Neural cell (in vitro differentiated cells): ENCODE measurements at regions not wholly inside any gene's neighbourhood (a gene's known extent, or its start where the extent isn't known, plus 50 kb on each side); places are given as distances from the start of the nearest gene placed in this dataset.

ENCODE experiments used
- H2AFZ ChIP-seq: fragments of 200-600, 300-800 bp; sonication (generic), shearing (Covaris generic); 2 replicates; pipeline ENCODE4 v1.6.0; 2014; ENCODE audit warnings: low read depth, mild to moderate bottlenecking, antibody characterized with exemption, low read length, moderate library complexity
- H3F3A ChIP-seq: fragments of 200-600 bp; shearing (Covaris generic); 2 replicates; pipeline ENCODE4 v1.6.1; 2016; ENCODE audit warnings: mild to moderate bottlenecking, moderate library complexity, mixed read lengths, antibody characterized with exemption, low read length; ENCODE audit not compliant: insufficient read depth, poor library complexity, severe bottlenecking
- H3K27ac ChIP-seq: fragments of 200-600, 300-800 bp; sonication (generic), shearing (Covaris generic); 2 replicates; pipeline ENCODE4 v1.5.1; 2014; ENCODE audit warnings: mild to moderate bottlenecking, low read length, moderate library complexity
- H3K27me3 ChIP-seq: fragments of 300-800, 200-600 bp; sonication (generic), shearing (Covaris generic); 2 replicates; pipeline ENCODE4 v1.6.0; 2014; ENCODE audit warnings: mild to moderate bottlenecking, low read depth, low read length, moderate library complexity; ENCODE audit not compliant: insufficient read depth
- H3K36me3 ChIP-seq: fragments of 300-800, 200-600 bp; sonication (generic), shearing (Covaris generic); 2 replicates; pipeline ENCODE4 v1.5.1; 2014; ENCODE audit warnings: mild to moderate bottlenecking, antibody characterized with exemption, low read length, moderate library complexity; ENCODE audit not compliant: insufficient read depth
- H3K4me2 ChIP-seq: fragments of 300-800, 200-600 bp; sonication (generic), shearing (Covaris generic); 2 replicates; pipeline ENCODE4 v1.6.0; 2014; ENCODE audit warnings: mild to moderate bottlenecking, low read length
- H3K4me3 ChIP-seq: fragments of 300-800, 200-600 bp; sonication (generic), shearing (Covaris generic); 2 replicates; pipeline ENCODE4 v1.5.1; 2014; ENCODE audit warnings: mild to moderate bottlenecking, low read length, moderate library complexity
- H3K79me2 ChIP-seq: fragments of 200-600 bp; shearing (Covaris generic); replicated peaks from 2 replicates; pipeline ENCODE4 v1.6.0; 2014; ENCODE audit warnings: mild to moderate bottlenecking, low read length, moderate library complexity; ENCODE audit not compliant: insufficient read depth
- H3K9ac ChIP-seq: fragments of 300-800, 200-600 bp; sonication (generic), shearing (Covaris generic); 2 replicates; pipeline ENCODE4 v1.6.1; 2016; ENCODE audit warnings: mild to moderate bottlenecking, low read length, mixed read lengths
- H3K9me2 ChIP-seq: fragments of 200-600 bp; shearing (Covaris generic); 2 replicates; pipeline ENCODE4 v1.6.1; 2016; ENCODE audit warnings: mild to moderate bottlenecking, low read length, mixed read lengths; ENCODE audit not compliant: insufficient read depth
- H3K9me3 ChIP-seq: fragments of 200-600, 300-800 bp; sonication (generic), shearing (Covaris generic); 2 replicates; pipeline ENCODE4 v1.6.1; 2016; ENCODE audit warnings: mild to moderate bottlenecking, mixed run types, low read length, moderate library complexity, mixed read lengths
- H4K20me1 ChIP-seq: fragments of 200-600 bp; shearing (Covaris generic); 2 replicates; pipeline ENCODE4 v1.6.1; 2016; ENCODE audit warnings: mild to moderate bottlenecking, mixed run types; ENCODE audit not compliant: insufficient read depth
- CTCF ChIP-seq: fragments of 450-650 bp; IDR thresholded peaks from 2 replicates; pipeline ENCODE4 v1.5.1; 2014; ENCODE audit warnings: antibody characterized with exemption, mild to moderate bottlenecking, moderate library complexity; ENCODE audit not compliant: poor library complexity, severe bottlenecking
- EP300 ChIP-seq: fragments of 450-650 bp; conservative IDR thresholded peaks from 2 replicates; pipeline ENCODE4 v1.6.1; 2014; ENCODE audit warnings: antibody characterized with exemption, mild to moderate bottlenecking, moderate library complexity; ENCODE audit not compliant: poor library complexity, severe bottlenecking
- EZH2 ChIP-seq: fragments of 200-600, 300-800 bp; shearing (Covaris generic), sonication (generic); IDR thresholded peaks from 2 replicates; pipeline ENCODE4 v1.6.1; 2014; ENCODE audit warnings: antibody characterized with exemption, low read length, borderline replicate concordance, mild to moderate bottlenecking; ENCODE audit not compliant: insufficient read depth, poor library complexity, severe bottlenecking
- MXI1 ChIP-seq: fragments of 450-650 bp; conservative IDR thresholded peaks from 2 replicates; pipeline ENCODE4 v1.6.1; 2014; ENCODE audit warnings: antibody characterized with exemption, mild to moderate bottlenecking; ENCODE audit not compliant: poor library complexity, severe bottlenecking
- POLR2AphosphoS5 ChIP-seq: IDR thresholded peaks from 2 replicates; pipeline ENCODE4 v1.6.1; 2012
- RAD21 ChIP-seq: fragments of 450-650 bp; conservative IDR thresholded peaks from 2 replicates; pipeline ENCODE4 v1.6.1; 2014; ENCODE audit warnings: antibody characterized with exemption, mild to moderate bottlenecking, moderate library complexity
- SMC3 ChIP-seq: fragments of 450-650 bp; conservative IDR thresholded peaks from 2 replicates; pipeline ENCODE4 v1.6.1; 2014; ENCODE audit warnings: antibody characterized with exemption, mild to moderate bottlenecking, moderate library complexity; ENCODE audit not compliant: poor library complexity
- TAF1 ChIP-seq: IDR thresholded peaks from 2 replicates; pipeline ENCODE4 v1.6.1; 2012; ENCODE audit warnings: low read depth
- TF ChIP-seq, protein P1 (sequence below): IDR thresholded peaks from 2 replicates; pipeline ENCODE4 v1.6.1; 2012; ENCODE audit warnings: borderline replicate concordance

GRCh38 chr5:61667525-61668218 is 335.6 kb downstream of the ZSWIM6 start:
- Histone ChIP-seq H3K4me3 (no peak overlapping the region), H3F3A (no peaks in the 10 kb centered on the region), H3K4me2 (no peak overlapping the region), H2AFZ (no peak overlapping the region), H3K9me2 (no peaks in the 10 kb centered on the region), H3K27me3 (peaks cover 4% of the 10 kb centered on the region), H3K36me3 (no peaks in the 10 kb centered on the region), H3K9ac (no peak overlapping the region), H4K20me1 (no peaks in the 10 kb centered on the region), H3K79me2 (no peaks in the 10 kb centered on the region), H3K27ac (no peak overlapping the region), H3K9me3 (no peaks in the 10 kb centered on the region)
- TF ChIP-seq EP300 (no peak), TAF1 (no peak), EZH2 (no peak), RAD21 (no peak), CTCF (no peak), MXI1 (no peak), POLR2AphosphoS5 (no peak), SMC3 (no peak)
- TF ChIP-seq, protein P1, sequence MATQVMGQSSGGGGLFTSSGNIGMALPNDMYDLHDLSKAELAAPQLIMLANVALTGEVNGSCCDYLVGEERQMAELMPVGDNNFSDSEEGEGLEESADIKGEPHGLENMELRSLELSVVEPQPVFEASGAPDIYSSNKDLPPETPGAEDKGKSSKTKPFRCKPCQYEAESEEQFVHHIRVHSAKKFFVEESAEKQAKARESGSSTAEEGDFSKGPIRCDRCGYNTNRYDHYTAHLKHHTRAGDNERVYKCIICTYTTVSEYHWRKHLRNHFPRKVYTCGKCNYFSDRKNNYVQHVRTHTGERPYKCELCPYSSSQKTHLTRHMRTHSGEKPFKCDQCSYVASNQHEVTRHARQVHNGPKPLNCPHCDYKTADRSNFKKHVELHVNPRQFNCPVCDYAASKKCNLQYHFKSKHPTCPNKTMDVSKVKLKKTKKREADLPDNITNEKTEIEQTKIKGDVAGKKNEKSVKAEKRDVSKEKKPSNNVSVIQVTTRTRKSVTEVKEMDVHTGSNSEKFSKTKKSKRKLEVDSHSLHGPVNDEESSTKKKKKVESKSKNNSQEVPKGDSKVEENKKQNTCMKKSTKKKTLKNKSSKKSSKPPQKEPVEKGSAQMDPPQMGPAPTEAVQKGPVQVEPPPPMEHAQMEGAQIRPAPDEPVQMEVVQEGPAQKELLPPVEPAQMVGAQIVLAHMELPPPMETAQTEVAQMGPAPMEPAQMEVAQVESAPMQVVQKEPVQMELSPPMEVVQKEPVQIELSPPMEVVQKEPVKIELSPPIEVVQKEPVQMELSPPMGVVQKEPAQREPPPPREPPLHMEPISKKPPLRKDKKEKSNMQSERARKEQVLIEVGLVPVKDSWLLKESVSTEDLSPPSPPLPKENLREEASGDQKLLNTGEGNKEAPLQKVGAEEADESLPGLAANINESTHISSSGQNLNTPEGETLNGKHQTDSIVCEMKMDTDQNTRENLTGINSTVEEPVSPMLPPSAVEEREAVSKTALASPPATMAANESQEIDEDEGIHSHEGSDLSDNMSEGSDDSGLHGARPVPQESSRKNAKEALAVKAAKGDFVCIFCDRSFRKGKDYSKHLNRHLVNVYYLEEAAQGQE, result no peak

- H3K79me2 ChIP-seq, result no peaks in the 10 kb centered on the region
- no peak for TF ChIP-seq RAD21
- no peak for TF ChIP-seq EZH2
- no peak for TF ChIP-seq TAF1
- TF ChIP-seq EP300, result no peak
- no peaks in the 10 kb centered on the region for H4K20me1 ChIP-seq
- H3K4me2 ChIP-seq, result no peak overlapping the region
- H3K9me2 ChIP-seq, result no peaks in the 10 kb centered on the region
- H3K9ac ChIP-seq, result no peak overlapping the region
- H3K9me3 ChIP-seq, result no peaks in the 10 kb centered on the region
- no peak overlapping the region for H2AFZ ChIP-seq
- peaks cover 4% of the 10 kb centered on the region for H3K27me3 ChIP-seq
- no peaks in the 10 kb centered on the region for H3F3A ChIP-seq
- no peaks in the 10 kb centered on the region for H3K36me3 ChIP-seq
- no peak overlapping the region for H3K27ac ChIP-seq
- H3K4me3 ChIP-seq, result no peak overlapping the region
Measured at GRCh38 chr5:61669531-61669930, 337.5 kb downstream of the ZSWIM6 start.
